ENCODE measurements at regions not wholly inside any gene's neighbourhood (a gene's known extent, or its start where the extent isn't known, plus 50 kb on each side); places are given as distances from the start of the nearest gene placed in this dataset.

- TF ChIP-seq, protein P1, sequence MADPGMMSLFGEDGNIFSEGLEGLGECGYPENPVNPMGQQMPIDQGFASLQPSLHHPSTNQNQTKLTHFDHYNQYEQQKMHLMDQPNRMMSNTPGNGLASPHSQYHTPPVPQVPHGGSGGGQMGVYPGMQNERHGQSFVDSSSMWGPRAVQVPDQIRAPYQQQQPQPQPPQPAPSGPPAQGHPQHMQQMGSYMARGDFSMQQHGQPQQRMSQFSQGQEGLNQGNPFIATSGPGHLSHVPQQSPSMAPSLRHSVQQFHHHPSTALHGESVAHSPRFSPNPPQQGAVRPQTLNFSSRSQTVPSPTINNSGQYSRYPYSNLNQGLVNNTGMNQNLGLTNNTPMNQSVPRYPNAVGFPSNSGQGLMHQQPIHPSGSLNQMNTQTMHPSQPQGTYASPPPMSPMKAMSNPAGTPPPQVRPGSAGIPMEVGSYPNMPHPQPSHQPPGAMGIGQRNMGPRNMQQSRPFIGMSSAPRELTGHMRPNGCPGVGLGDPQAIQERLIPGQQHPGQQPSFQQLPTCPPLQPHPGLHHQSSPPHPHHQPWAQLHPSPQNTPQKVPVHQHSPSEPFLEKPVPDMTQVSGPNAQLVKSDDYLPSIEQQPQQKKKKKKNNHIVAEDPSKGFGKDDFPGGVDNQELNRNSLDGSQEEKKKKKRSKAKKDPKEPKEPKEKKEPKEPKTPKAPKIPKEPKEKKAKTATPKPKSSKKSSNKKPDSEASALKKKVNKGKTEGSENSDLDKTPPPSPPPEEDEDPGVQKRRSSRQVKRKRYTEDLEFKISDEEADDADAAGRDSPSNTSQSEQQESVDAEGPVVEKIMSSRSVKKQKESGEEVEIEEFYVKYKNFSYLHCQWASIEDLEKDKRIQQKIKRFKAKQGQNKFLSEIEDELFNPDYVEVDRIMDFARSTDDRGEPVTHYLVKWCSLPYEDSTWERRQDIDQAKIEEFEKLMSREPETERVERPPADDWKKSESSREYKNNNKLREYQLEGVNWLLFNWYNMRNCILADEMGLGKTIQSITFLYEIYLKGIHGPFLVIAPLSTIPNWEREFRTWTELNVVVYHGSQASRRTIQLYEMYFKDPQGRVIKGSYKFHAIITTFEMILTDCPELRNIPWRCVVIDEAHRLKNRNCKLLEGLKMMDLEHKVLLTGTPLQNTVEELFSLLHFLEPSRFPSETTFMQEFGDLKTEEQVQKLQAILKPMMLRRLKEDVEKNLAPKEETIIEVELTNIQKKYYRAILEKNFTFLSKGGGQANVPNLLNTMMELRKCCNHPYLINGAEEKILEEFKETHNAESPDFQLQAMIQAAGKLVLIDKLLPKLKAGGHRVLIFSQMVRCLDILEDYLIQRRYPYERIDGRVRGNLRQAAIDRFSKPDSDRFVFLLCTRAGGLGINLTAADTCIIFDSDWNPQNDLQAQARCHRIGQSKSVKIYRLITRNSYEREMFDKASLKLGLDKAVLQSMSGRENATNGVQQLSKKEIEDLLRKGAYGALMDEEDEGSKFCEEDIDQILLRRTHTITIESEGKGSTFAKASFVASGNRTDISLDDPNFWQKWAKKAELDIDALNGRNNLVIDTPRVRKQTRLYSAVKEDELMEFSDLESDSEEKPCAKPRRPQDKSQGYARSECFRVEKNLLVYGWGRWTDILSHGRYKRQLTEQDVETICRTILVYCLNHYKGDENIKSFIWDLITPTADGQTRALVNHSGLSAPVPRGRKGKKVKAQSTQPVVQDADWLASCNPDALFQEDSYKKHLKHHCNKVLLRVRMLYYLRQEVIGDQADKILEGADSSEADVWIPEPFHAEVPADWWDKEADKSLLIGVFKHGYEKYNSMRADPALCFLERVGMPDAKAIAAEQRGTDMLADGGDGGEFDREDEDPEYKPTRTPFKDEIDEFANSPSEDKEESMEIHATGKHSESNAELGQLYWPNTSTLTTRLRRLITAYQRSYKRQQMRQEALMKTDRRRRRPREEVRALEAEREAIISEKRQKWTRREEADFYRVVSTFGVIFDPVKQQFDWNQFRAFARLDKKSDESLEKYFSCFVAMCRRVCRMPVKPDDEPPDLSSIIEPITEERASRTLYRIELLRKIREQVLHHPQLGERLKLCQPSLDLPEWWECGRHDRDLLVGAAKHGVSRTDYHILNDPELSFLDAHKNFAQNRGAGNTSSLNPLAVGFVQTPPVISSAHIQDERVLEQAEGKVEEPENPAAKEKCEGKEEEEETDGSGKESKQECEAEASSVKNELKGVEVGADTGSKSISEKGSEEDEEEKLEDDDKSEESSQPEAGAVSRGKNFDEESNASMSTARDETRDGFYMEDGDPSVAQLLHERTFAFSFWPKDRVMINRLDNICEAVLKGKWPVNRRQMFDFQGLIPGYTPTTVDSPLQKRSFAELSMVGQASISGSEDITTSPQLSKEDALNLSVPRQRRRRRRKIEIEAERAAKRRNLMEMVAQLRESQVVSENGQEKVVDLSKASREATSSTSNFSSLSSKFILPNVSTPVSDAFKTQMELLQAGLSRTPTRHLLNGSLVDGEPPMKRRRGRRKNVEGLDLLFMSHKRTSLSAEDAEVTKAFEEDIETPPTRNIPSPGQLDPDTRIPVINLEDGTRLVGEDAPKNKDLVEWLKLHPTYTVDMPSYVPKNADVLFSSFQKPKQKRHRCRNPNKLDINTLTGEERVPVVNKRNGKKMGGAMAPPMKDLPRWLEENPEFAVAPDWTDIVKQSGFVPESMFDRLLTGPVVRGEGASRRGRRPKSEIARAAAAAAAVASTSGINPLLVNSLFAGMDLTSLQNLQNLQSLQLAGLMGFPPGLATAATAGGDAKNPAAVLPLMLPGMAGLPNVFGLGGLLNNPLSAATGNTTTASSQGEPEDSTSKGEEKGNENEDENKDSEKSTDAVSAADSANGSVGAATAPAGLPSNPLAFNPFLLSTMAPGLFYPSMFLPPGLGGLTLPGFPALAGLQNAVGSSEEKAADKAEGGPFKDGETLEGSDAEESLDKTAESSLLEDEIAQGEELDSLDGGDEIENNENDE (IDR thresholded peaks at IDR 0.05; ENCODE audit: insufficient replicate concordance, low read length), result no peak
- TF ChIP-seq POLR2AphosphoS5 (IDR thresholded peaks at IDR 0.05; ENCODE audit: low read depth, low read length) (no peak), MAFK (IDR thresholded peaks at IDR 0.05; ENCODE audit: low read depth, low read length) (no peak)
These were observed 1415.7 kb upstream of the PCDH9 start (continued) for GRCh38 chr13:68645814-68646213.

All from H1 (cell line).